ENCODE measurements at regions not wholly inside any gene's neighbourhood (a gene's known extent, or its start where the extent isn't known, plus 50 kb on each side); places are given as distances from the start of the nearest gene placed in this dataset.

DNA sequence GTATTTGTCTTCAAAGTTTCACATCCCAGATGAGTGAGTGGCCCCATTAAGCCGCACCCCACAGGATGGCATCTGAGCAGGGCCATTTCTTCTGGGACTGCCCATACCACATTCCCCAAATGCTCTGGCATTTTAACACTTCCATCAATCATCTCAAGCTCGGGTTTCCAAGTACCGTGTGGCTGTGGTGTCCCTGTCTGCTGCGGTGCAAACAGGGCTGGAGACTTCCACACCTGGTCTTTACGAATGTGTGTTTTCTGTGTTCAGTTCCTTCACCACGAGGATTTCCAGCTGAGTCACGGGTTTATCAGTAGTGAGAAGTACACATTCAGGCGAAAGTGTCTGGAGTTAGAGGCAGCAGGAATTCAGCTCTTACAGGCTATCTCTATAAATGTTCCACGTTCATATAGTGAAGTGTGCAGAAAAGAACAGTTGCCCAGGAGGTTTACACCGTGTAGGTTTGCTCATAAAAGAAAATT is 195.2 kb downstream of the RHOU start:
- no peak for TF ChIP-seq POLR2A (IDR thresholded peaks at IDR 0.05)
- TF ChIP-seq, protein P1, sequence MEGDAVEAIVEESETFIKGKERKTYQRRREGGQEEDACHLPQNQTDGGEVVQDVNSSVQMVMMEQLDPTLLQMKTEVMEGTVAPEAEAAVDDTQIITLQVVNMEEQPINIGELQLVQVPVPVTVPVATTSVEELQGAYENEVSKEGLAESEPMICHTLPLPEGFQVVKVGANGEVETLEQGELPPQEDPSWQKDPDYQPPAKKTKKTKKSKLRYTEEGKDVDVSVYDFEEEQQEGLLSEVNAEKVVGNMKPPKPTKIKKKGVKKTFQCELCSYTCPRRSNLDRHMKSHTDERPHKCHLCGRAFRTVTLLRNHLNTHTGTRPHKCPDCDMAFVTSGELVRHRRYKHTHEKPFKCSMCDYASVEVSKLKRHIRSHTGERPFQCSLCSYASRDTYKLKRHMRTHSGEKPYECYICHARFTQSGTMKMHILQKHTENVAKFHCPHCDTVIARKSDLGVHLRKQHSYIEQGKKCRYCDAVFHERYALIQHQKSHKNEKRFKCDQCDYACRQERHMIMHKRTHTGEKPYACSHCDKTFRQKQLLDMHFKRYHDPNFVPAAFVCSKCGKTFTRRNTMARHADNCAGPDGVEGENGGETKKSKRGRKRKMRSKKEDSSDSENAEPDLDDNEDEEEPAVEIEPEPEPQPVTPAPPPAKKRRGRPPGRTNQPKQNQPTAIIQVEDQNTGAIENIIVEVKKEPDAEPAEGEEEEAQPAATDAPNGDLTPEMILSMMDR (IDR thresholded peaks at IDR 0.05) = no peak
- no peak for TF ChIP-seq POLR2AphosphoS5 (IDR thresholded peaks at IDR 0.05)

Data from upper lobe of left lung (tissue), 4 donors.